ENCODE measurements at regions not wholly inside any gene's neighbourhood (a gene's known extent, or its start where the extent isn't known, plus 50 kb on each side); places are given as distances from the start of the nearest gene placed in this dataset.

GRCh38 chr18:39487932-39488331 is 1922.3 kb upstream of the CELF4 start:
- no peak overlapping the region for H3K27ac Mint-ChIP-seq
- H3K9me3 Mint-ChIP-seq = no peaks in the 10 kb centered on the region
- intact Hi-C loops (cut with micrococcal nuclease) = no loop called here
- H3K36me3 Mint-ChIP-seq (ENCODE audit: low read depth) = no peaks in the 10 kb centered on the region
- H3K4me3 Mint-ChIP-seq = no peak overlapping the region
- no peaks in the 10 kb centered on the region for H3K4me1 Mint-ChIP-seq (ENCODE audit: low read depth)
- no peaks in the 10 kb centered on the region for H3K27me3 Mint-ChIP-seq

- no peak overlapping the region for H3K4me3 Mint-ChIP-seq
- intact Hi-C loops (cut with micrococcal nuclease) = no loop called here
- no peaks in the 10 kb centered on the region for H3K27me3 Mint-ChIP-seq
- no peaks in the 10 kb centered on the region for H3K4me1 Mint-ChIP-seq (ENCODE audit: low read depth)
- no peaks in the 10 kb centered on the region for H3K36me3 Mint-ChIP-seq (ENCODE audit: low read depth)
- H3K9me3 Mint-ChIP-seq = no peaks in the 10 kb centered on the region
- no peak overlapping the region for H3K27ac Mint-ChIP-seq
Observed at GRCh38 chr18:39486268-39486667, 1920.7 kb upstream of the CELF4 start.

GRCh38 chr18:39485696-39486095 is 1920.1 kb upstream of the CELF4 start:
- Mint-ChIP-seq H3K27ac (no peak overlapping the region), H3K4me1 (ENCODE audit: low read depth) (no peaks in the 10 kb centered on the region), H3K4me3 (no peak overlapping the region), H3K27me3 (no peaks in the 10 kb centered on the region), H3K36me3 (ENCODE audit: low read depth) (no peaks in the 10 kb centered on the region), H3K9me3 (no peaks in the 10 kb centered on the region)
- intact Hi-C loops (cut with micrococcal nuclease) = no loop called here

GRCh38 chr18:39481281-39481680 is 1915.7 kb upstream of the CELF4 start:
- Mint-ChIP-seq H3K4me3 (no peak overlapping the region), H3K36me3 (ENCODE audit: low read depth) (no peaks in the 10 kb centered on the region), H3K27me3 (no peaks in the 10 kb centered on the region), H3K4me1 (ENCODE audit: low read depth) (no peaks in the 10 kb centered on the region), H3K27ac (no peak overlapping the region), H3K9me3 (no peaks in the 10 kb centered on the region)
- intact Hi-C loops (cut with micrococcal nuclease) = no loop called here

GRCh38 chr18:39480494-39481195 is 1915.0 kb upstream of the CELF4 start:
- H3K4me1 Mint-ChIP-seq (ENCODE audit: low read depth) = no peaks in the 10 kb centered on the region
- H3K36me3 Mint-ChIP-seq (ENCODE audit: low read depth) = no peaks in the 10 kb centered on the region
- H3K27ac Mint-ChIP-seq = no peak overlapping the region
- H3K9me3 Mint-ChIP-seq = no peaks in the 10 kb centered on the region
- intact Hi-C loops (cut with micrococcal nuclease) = no loop called here
- no peak overlapping the region for H3K4me3 Mint-ChIP-seq
- no peaks in the 10 kb centered on the region for H3K27me3 Mint-ChIP-seq

- Mint-ChIP-seq H3K4me1 (ENCODE audit: low read depth) (no peaks in the 10 kb centered on the region), H3K4me3 (no peak overlapping the region), H3K27me3 (no peaks in the 10 kb centered on the region), H3K27ac (no peak overlapping the region), H3K36me3 (ENCODE audit: low read depth) (no peaks in the 10 kb centered on the region), H3K9me3 (peaks cover 8% of the 10 kb centered on the region)
- intact Hi-C loops (cut with micrococcal nuclease) = no loop called here
Observed at GRCh38 chr18:39464006-39464405, 1898.4 kb upstream of the CELF4 start.

- no peaks in the 10 kb centered on the region for H3K27me3 Mint-ChIP-seq
- no peak overlapping the region for H3K27ac Mint-ChIP-seq
- no peak overlapping the region for H3K4me3 Mint-ChIP-seq
- H3K9me3 Mint-ChIP-seq = peaks cover 17% of the 10 kb centered on the region
- H3K4me1 Mint-ChIP-seq (ENCODE audit: low read depth) = no peaks in the 10 kb centered on the region
- intact Hi-C loops (cut with micrococcal nuclease) = no loop called here
- H3K36me3 Mint-ChIP-seq (ENCODE audit: low read depth) = no peaks in the 10 kb centered on the region
Observed at GRCh38 chr18:39462436-39462835, 1896.8 kb upstream of the CELF4 start.

GRCh38 chr18:39460136-39460535 is 1894.5 kb upstream of the CELF4 start:
- peaks cover 17% of the 10 kb centered on the region for H3K9me3 Mint-ChIP-seq
- no peaks in the 10 kb centered on the region for H3K4me1 Mint-ChIP-seq (ENCODE audit: low read depth)
- H3K27me3 Mint-ChIP-seq = no peaks in the 10 kb centered on the region
- intact Hi-C loops (cut with micrococcal nuclease) = no loop called here
- no peak overlapping the region for H3K4me3 Mint-ChIP-seq
- no peaks in the 10 kb centered on the region for H3K36me3 Mint-ChIP-seq (ENCODE audit: low read depth)
- H3K27ac Mint-ChIP-seq = no peak overlapping the region

- Mint-ChIP-seq H3K4me1 (ENCODE audit: low read depth) (peaks cover 5% of the 10 kb centered on the region), H3K36me3 (ENCODE audit: low read depth) (no peaks in the 10 kb centered on the region), H3K4me3 (no peak overlapping the region), H3K27ac (no peak overlapping the region), H3K27me3 (no peaks in the 10 kb centered on the region), H3K9me3 (peaks cover 10% of the 10 kb centered on the region)
- intact Hi-C loops (cut with micrococcal nuclease) = no loop called here
Observed at GRCh38 chr18:39455285-39455684, 1889.7 kb upstream of the CELF4 start.

GRCh38 chr18:39454866-39455265 is 1889.3 kb upstream of the CELF4 start:
- Mint-ChIP-seq H3K4me3 (no peak overlapping the region), H3K27me3 (no peaks in the 10 kb centered on the region), H3K36me3 (ENCODE audit: low read depth) (no peaks in the 10 kb centered on the region), H3K4me1 (ENCODE audit: low read depth) (peaks cover 5% of the 10 kb centered on the region), H3K9me3 (peaks cover 10% of the 10 kb centered on the region), H3K27ac (no peak overlapping the region)
- intact Hi-C loops (cut with micrococcal nuclease) = no loop called here

GRCh38 chr18:39453882-39454281 is 1888.3 kb upstream of the CELF4 start:
- intact Hi-C loops (cut with micrococcal nuclease) = no loop called here
- Mint-ChIP-seq H3K4me1 (ENCODE audit: low read depth) (peaks cover 5% of the 10 kb centered on the region), H3K4me3 (no peak overlapping the region), H3K27ac (no peak overlapping the region), H3K36me3 (ENCODE audit: low read depth) (no peaks in the 10 kb centered on the region), H3K9me3 (peaks cover 8% of the 10 kb centered on the region), H3K27me3 (no peaks in the 10 kb centered on the region)

- Mint-ChIP-seq H3K9me3 (peaks cover 3% of the 10 kb centered on the region), H3K27me3 (no peaks in the 10 kb centered on the region), H3K4me3 (no peak overlapping the region), H3K36me3 (ENCODE audit: low read depth) (no peaks in the 10 kb centered on the region), H3K27ac (no peak overlapping the region), H3K4me1 (ENCODE audit: low read depth) (peaks cover 5% of the 10 kb centered on the region)
- intact Hi-C loops (cut with micrococcal nuclease) = no loop called here
Observed at GRCh38 chr18:39453356-39453755, 1887.8 kb upstream of the CELF4 start.

GRCh38 chr18:39450958-39451357 is 1885.4 kb upstream of the CELF4 start:
- intact Hi-C loops (cut with micrococcal nuclease) = no loop called here
- H3K9me3 Mint-ChIP-seq = no peaks in the 10 kb centered on the region
- H3K27me3 Mint-ChIP-seq = no peaks in the 10 kb centered on the region
- no peak overlapping the region for H3K4me3 Mint-ChIP-seq
- no peaks in the 10 kb centered on the region for H3K36me3 Mint-ChIP-seq (ENCODE audit: low read depth)
- H3K27ac Mint-ChIP-seq = no peak overlapping the region
- peaks cover 5% of the 10 kb centered on the region for H3K4me1 Mint-ChIP-seq (ENCODE audit: low read depth)

- intact Hi-C loops (cut with micrococcal nuclease) = no loop called here
- H3K27ac Mint-ChIP-seq = no peak overlapping the region
- H3K4me3 Mint-ChIP-seq = no peak overlapping the region
- peaks cover 10% of the 10 kb centered on the region for H3K4me1 Mint-ChIP-seq (ENCODE audit: low read depth)
- H3K27me3 Mint-ChIP-seq = no peaks in the 10 kb centered on the region
- H3K36me3 Mint-ChIP-seq (ENCODE audit: low read depth) = no peaks in the 10 kb centered on the region
- no peaks in the 10 kb centered on the region for H3K9me3 Mint-ChIP-seq
Observed at GRCh38 chr18:39449566-39449965, 1884.0 kb upstream of the CELF4 start.

- Mint-ChIP-seq H3K27me3 (no peaks in the 10 kb centered on the region), H3K4me1 (ENCODE audit: low read depth) (peaks cover 10% of the 10 kb centered on the region), H3K36me3 (ENCODE audit: low read depth) (no peaks in the 10 kb centered on the region), H3K27ac (no peak overlapping the region), H3K4me3 (no peak overlapping the region), H3K9me3 (no peaks in the 10 kb centered on the region)
- intact Hi-C loops (cut with micrococcal nuclease) = no loop called here
Observed at GRCh38 chr18:39448942-39449341, 1883.3 kb upstream of the CELF4 start.

Measured in dendritic cell treated with granulocyte-macrophage colony-stimulating factor and Interleukin-4, amounts not matched to agents 40 ng/mL and 50 ng/mL, for 4 days (primary cell).